ENCODE measurements at regions not wholly inside any gene's neighbourhood (a gene's known extent, or its start where the extent isn't known, plus 50 kb on each side); places are given as distances from the start of the nearest gene placed in this dataset.

- Mint-ChIP-seq H3K4me3 (no peak overlapping the region), H3K27ac (no peak overlapping the region), H3K27me3 (no peaks in the 10 kb centered on the region), H3K36me3 (no peaks in the 10 kb centered on the region), H3K4me1 (ENCODE audit: low read depth) (no peaks in the 10 kb centered on the region), H3K9me3 (peaks cover 2% of the 10 kb centered on the region)
- DNase-seq = no peak
- intact Hi-C loops (cut with micrococcal nuclease) = no loop called here
- POLR2A ChIA-PET = no interaction called here
- CTCF ChIA-PET = no interaction called here
These were observed 418.7 kb upstream of the WWC1 start for GRCh38 chr5:167872791-167873190.

- POLR2A ChIA-PET = no interaction called here
- Mint-ChIP-seq H3K27me3 (no peaks in the 10 kb centered on the region), H3K9me3 (peaks cover 3% of the 10 kb centered on the region), H3K4me3 (no peak overlapping the region), H3K27ac (no peak overlapping the region), H3K36me3 (no peaks in the 10 kb centered on the region), H3K4me1 (ENCODE audit: low read depth) (no peaks in the 10 kb centered on the region)
- CTCF ChIA-PET = no interaction called here
- intact Hi-C loops (cut with micrococcal nuclease) = no loop called here
- no peak for DNase-seq
These were observed 414.2 kb upstream of the WWC1 start for GRCh38 chr5:167877114-167877722.

GRCh38 chr5:167877924-167878323, 413.5 kb upstream of the WWC1 start:
- Mint-ChIP-seq H3K27ac (no peak overlapping the region), H3K4me3 (no peak overlapping the region), H3K27me3 (no peaks in the 10 kb centered on the region), H3K9me3 (peaks cover 5% of the 10 kb centered on the region), H3K4me1 (ENCODE audit: low read depth) (no peaks in the 10 kb centered on the region), H3K36me3 (no peaks in the 10 kb centered on the region)
- POLR2A ChIA-PET = no interaction called here
- intact Hi-C loops (cut with micrococcal nuclease) = no loop called here
- no peak for DNase-seq
- CTCF ChIA-PET = no interaction called here

GRCh38 chr5:167880420-167880819, 411.0 kb upstream of the WWC1 start:
- H3K27me3 Mint-ChIP-seq = no peaks in the 10 kb centered on the region
- ChIA-PET POLR2A (no interaction called here), CTCF (no interaction called here)
- H3K4me3 Mint-ChIP-seq = no peak overlapping the region
- H3K27ac Mint-ChIP-seq = no peak overlapping the region
- no peaks in the 10 kb centered on the region for H3K4me1 Mint-ChIP-seq (ENCODE audit: low read depth)
- intact Hi-C loops (cut with micrococcal nuclease) = no loop called here
- H3K36me3 Mint-ChIP-seq = no peaks in the 10 kb centered on the region
- peaks cover 8% of the 10 kb centered on the region for H3K9me3 Mint-ChIP-seq
- DNase-seq = no peak

- no peak for DNase-seq
- no peaks in the 10 kb centered on the region for H3K27me3 Mint-ChIP-seq
- ChIA-PET POLR2A (no interaction called here), CTCF (no interaction called here)
- no peak overlapping the region for H3K4me3 Mint-ChIP-seq
- no peaks in the 10 kb centered on the region for H3K4me1 Mint-ChIP-seq (ENCODE audit: low read depth)
- intact Hi-C loops (cut with micrococcal nuclease) = no loop called here
- H3K36me3 Mint-ChIP-seq = no peaks in the 10 kb centered on the region
- peaks cover 8% of the 10 kb centered on the region for H3K9me3 Mint-ChIP-seq
- no peak overlapping the region for H3K27ac Mint-ChIP-seq
These were observed 410.4 kb upstream of the WWC1 start for GRCh38 chr5:167881041-167881440.

GRCh38 chr5:167886196-167886595, 405.2 kb upstream of the WWC1 start:
- Mint-ChIP-seq H3K9me3 (peaks cover 7% of the 10 kb centered on the region), H3K27me3 (no peaks in the 10 kb centered on the region), H3K27ac (no peak overlapping the region), H3K36me3 (no peaks in the 10 kb centered on the region), H3K4me1 (ENCODE audit: low read depth) (no peaks in the 10 kb centered on the region), H3K4me3 (no peak overlapping the region)
- POLR2A ChIA-PET = no interaction called here
- intact Hi-C loops (cut with micrococcal nuclease) = no loop called here
- DNase-seq = no peak
- CTCF ChIA-PET = no interaction called here

- Mint-ChIP-seq H3K4me3 (no peak overlapping the region), H3K9me3 (no peaks in the 10 kb centered on the region), H3K4me1 (ENCODE audit: low read depth) (no peaks in the 10 kb centered on the region), H3K27me3 (no peaks in the 10 kb centered on the region), H3K36me3 (no peaks in the 10 kb centered on the region), H3K27ac (no peak overlapping the region)
- intact Hi-C loops (cut with micrococcal nuclease) = no loop called here
- DNase-seq = no peak
- ChIA-PET POLR2A (no interaction called here), CTCF (no interaction called here)
These were observed 403.1 kb upstream of the WWC1 start for GRCh38 chr5:167888393-167888792.

- ChIA-PET CTCF (no interaction called here), POLR2A (no interaction called here)
- no peak overlapping the region for H3K27ac Mint-ChIP-seq
- DNase-seq = no peak
- no peak overlapping the region for H3K4me3 Mint-ChIP-seq
- no peaks in the 10 kb centered on the region for H3K9me3 Mint-ChIP-seq
- no peaks in the 10 kb centered on the region for H3K4me1 Mint-ChIP-seq (ENCODE audit: low read depth)
- intact Hi-C loops (cut with micrococcal nuclease) = no loop called here
- H3K27me3 Mint-ChIP-seq = no peaks in the 10 kb centered on the region
- no peaks in the 10 kb centered on the region for H3K36me3 Mint-ChIP-seq
These were observed 402.2 kb upstream of the WWC1 start for GRCh38 chr5:167889276-167889675.

- Mint-ChIP-seq H3K36me3 (no peaks in the 10 kb centered on the region), H3K27me3 (no peaks in the 10 kb centered on the region), H3K27ac (no peak overlapping the region), H3K4me1 (ENCODE audit: low read depth) (no peaks in the 10 kb centered on the region), H3K4me3 (no peak overlapping the region), H3K9me3 (no peaks in the 10 kb centered on the region)
- ChIA-PET CTCF (no interaction called here), POLR2A (no interaction called here)
- DNase-seq = no peak
- intact Hi-C loops (cut with micrococcal nuclease) = no loop called here
These were observed 398.9 kb upstream of the WWC1 start for GRCh38 chr5:167892352-167893115.

- DNase-seq = no peak
- ChIA-PET CTCF (no interaction called here), POLR2A (no interaction called here)
- Mint-ChIP-seq H3K4me3 (no peak overlapping the region), H3K9me3 (no peaks in the 10 kb centered on the region), H3K27me3 (no peaks in the 10 kb centered on the region), H3K27ac (no peak overlapping the region), H3K36me3 (no peaks in the 10 kb centered on the region), H3K4me1 (ENCODE audit: low read depth) (no peaks in the 10 kb centered on the region)
- intact Hi-C loops (cut with micrococcal nuclease) = no loop called here
These were observed 398.2 kb upstream of the WWC1 start for GRCh38 chr5:167893271-167893670.

- POLR2A ChIA-PET = no interaction called here
- no peak overlapping the region for H3K27ac Mint-ChIP-seq
These were observed 396.6 kb upstream of the WWC1 start for GRCh38 chr5:167894631-167895472.

GRCh38 chr5:167895899-167896659, 395.4 kb upstream of the WWC1 start:
- no peak overlapping the region for H3K4me3 Mint-ChIP-seq
- no peaks in the 10 kb centered on the region for H3K27me3 Mint-ChIP-seq
- POLR2A ChIA-PET = no interaction called here
- intact Hi-C loops (cut with micrococcal nuclease) = no loop called here
- no peak for DNase-seq
- CTCF ChIA-PET = no interaction called here
- H3K27ac Mint-ChIP-seq = no peak overlapping the region
- no peaks in the 10 kb centered on the region for H3K4me1 Mint-ChIP-seq (ENCODE audit: low read depth)
- no peaks in the 10 kb centered on the region for H3K9me3 Mint-ChIP-seq
- H3K36me3 Mint-ChIP-seq = no peaks in the 10 kb centered on the region

More at GRCh38 chr5:167894631-167895472, 396.6 kb upstream of the WWC1 start:
- H3K4me3 Mint-ChIP-seq = no peak overlapping the region
- H3K27me3 Mint-ChIP-seq = no peaks in the 10 kb centered on the region
- no peaks in the 10 kb centered on the region for H3K9me3 Mint-ChIP-seq
- CTCF ChIA-PET = no interaction called here
- no peaks in the 10 kb centered on the region for H3K36me3 Mint-ChIP-seq
- DNase-seq = no peak
- intact Hi-C loops (cut with micrococcal nuclease) = no loop called here
- no peaks in the 10 kb centered on the region for H3K4me1 Mint-ChIP-seq (ENCODE audit: low read depth)
